NCI-H82 (cell line): ENCODE measurements at regions not wholly inside any gene's neighbourhood (a gene's known extent, or its start where the extent isn't known, plus 50 kb on each side); places are given as distances from the start of the nearest gene placed in this dataset.
A peak's percentile ranks its signal among the peaks of the same experiment; 100 is the strongest.

ENCODE experiments used
- DNase-seq: peaks from one replicate; lab custom pipeline; 2025; lab: John Stamatoyannopoulos, UW

DNA sequence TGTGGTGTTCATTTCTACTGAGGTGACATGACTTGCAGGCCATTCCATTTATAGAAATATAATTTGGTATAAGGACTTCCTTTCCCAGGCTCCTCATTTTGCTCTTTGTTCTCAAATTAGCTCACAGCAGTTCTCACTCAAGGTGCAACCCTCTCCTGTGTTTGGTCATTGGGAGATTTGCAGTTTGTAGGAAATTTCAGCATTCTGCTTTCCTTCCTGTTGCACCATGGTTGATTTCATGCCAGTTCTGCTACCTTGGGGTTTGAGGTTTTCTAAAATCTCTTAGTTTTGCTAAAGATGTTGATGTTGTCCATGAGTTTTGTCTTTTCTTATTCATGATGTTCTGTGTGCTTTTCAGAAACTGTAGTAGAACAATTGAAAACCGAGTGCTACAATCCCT lies 65.7 kb upstream of the PROK2 start:
- DNase-seq = no peak

DNA sequence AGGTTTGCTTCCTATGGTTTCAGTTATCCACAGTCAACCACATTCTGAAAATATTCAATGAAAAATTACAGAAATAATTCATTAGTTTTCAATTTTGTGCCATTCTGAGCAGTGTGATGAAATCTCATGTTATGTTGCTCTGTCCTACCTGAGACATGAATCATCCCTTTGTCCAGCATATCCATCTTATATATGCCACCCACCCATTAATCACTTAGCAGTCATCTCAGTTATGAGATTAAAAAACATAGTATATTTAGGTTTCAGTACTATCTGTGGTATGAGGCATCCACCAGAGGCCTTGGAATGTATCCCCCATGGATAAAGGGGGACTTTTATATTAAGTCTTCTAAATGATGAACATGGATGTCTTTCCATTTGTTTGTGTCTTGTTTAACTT lies 64.7 kb upstream of the PROK2 start:
- DNase-seq = no peak

DNA sequence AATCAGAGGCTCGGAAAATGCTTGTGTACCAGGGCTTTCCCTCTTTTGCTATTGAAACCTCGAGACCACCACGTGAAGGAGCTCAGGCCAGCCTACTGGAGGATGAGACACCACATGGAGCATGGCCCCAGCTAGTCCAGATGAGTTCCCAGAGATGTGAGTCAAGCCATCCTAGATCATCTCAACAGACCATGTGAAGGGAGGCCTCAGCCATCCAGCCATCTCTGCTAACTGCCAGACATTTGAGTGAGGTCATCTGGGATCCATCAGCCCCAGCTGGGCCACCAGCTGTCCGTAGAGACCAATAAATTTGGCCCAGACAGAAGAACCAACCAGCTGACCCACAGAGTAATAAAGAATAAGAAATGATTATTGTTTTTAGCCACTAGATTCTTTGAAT lies 62.8 kb upstream of the PROK2 start:
- DNase-seq = no peak

DNA sequence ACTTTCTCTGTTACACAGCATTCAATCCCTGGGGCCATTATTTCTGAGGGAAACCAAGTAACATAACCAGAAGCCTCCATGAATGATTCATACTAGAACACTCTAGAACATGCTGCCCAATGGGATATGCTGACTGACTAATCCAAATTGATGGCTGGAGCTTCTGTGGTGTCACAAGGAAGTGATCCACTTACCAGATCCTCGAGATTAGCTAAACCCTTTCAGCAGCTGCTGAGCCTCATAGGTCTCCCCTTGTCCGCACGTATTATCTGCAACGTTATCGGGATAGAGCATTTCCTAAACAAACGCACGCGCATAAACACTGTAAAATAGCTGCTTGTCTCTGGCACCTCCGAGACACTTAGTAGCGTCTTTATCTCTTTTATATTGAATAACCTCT lies 61.2 kb upstream of the PROK2 start:
- DNase-seq = peak; percentile 97

DNA sequence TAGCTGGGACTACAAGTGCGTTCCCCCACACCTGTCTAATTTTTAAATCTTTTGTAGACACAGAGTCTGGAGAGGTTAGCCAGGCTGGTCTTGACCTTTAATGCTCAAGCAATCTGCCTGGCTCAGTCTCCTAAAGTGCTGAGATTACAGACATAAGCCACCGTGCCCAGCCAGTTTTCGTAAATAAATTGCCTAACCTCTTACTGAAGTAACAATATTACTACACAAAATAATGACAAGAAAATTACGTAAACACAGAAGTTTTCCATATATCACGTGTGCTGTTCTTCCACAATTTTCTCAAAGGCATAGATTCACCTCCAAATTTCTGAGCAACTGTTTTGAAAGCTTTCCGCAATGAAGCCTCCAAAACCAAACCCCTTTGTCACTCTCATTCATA lies 58.1 kb upstream of the PROK2 start:
- peak; percentile 38 for DNase-seq

DNA sequence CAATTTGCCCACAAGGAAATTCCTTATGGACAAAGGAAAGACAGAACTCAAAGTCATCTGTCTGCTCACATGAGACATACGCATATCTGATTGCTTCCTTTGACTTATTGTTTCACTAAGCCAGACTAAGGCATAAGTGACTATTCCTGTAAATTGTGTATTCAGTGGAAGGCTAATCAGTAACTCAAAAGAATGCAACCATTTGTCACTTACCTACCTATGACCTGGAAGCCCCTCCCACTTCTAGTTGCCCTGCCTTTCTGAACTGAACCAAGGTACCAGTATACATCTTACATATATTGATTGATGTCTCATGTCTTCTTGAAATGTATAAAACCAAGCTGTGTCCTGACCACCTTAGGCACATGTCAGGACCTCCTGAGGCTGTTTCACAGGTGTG lies 53.5 kb upstream of the PROK2 start:
- no peak for DNase-seq
